ENCODE measurements at regions not wholly inside any gene's neighbourhood (a gene's known extent, or its start where the extent isn't known, plus 50 kb on each side); places are given as distances from the start of the nearest gene placed in this dataset.
"Not testable (repeated sequence)": the region's sequence is repeated elsewhere in the genome, so short reads cannot be mapped to it uniquely, and the experiment has no call there.

GRCh38 chr1:144539191-144539960, 53.3 kb upstream of the PPIAL4F start:
- TF ChIP-seq, protein P1, sequence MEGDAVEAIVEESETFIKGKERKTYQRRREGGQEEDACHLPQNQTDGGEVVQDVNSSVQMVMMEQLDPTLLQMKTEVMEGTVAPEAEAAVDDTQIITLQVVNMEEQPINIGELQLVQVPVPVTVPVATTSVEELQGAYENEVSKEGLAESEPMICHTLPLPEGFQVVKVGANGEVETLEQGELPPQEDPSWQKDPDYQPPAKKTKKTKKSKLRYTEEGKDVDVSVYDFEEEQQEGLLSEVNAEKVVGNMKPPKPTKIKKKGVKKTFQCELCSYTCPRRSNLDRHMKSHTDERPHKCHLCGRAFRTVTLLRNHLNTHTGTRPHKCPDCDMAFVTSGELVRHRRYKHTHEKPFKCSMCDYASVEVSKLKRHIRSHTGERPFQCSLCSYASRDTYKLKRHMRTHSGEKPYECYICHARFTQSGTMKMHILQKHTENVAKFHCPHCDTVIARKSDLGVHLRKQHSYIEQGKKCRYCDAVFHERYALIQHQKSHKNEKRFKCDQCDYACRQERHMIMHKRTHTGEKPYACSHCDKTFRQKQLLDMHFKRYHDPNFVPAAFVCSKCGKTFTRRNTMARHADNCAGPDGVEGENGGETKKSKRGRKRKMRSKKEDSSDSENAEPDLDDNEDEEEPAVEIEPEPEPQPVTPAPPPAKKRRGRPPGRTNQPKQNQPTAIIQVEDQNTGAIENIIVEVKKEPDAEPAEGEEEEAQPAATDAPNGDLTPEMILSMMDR (conservative IDR thresholded peaks at IDR 0.05 in 1 of 2, IDR thresholded peaks at IDR 0.05 in 1 of 2; ENCODE audit: extremely low read depth in 1 of 2, insufficient read depth in 1 of 2, low read depth in 1 of 2, low read length in 2 of 2): not testable (repeated sequence)
- TF ChIP-seq EZH2 (IDR thresholded peaks at IDR 0.05; ENCODE audit: borderline replicate concordance, low read length): not testable (repeated sequence)

Measured in mammary epithelial cell (primary cell).